ENCODE measurements at regions not wholly inside any gene's neighbourhood (a gene's known extent, or its start where the extent isn't known, plus 50 kb on each side); places are given as distances from the start of the nearest gene placed in this dataset.

DNA sequence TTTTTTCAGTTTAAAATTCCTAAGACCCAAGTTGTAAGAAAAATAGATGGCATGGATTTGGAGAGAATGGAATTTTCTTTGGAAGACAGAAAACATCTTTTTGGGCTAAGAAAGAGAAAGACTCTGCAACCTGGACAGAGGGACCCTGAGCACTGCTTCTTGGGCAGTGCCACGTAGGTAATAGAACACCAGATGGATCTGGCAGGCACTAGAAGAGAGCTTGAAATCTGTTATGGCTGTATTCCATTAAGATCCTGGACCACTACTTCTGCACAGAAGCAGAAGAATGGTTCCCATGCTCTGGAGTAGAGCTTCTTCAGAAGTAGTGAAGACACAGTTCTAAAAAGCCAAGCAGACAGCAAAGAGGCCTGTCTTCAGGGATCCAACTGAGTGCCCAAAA lies 306.4 kb upstream of the CD180 start:
- TF ChIP-seq POLR2A (IDR thresholded peaks at IDR 0.05; ENCODE audit: low read depth, low read length) (no peak), POU2F2 (IDR thresholded peaks at IDR 0.05; ENCODE audit: low read depth, low read length) (no peak), TAF1 (IDR thresholded peaks at IDR 0.05; ENCODE audit: low read depth, low read length) (no peak)
